ENCODE measurements at regions not wholly inside any gene's neighbourhood (a gene's known extent, or its start where the extent isn't known, plus 50 kb on each side); places are given as distances from the start of the nearest gene placed in this dataset.

DNA sequence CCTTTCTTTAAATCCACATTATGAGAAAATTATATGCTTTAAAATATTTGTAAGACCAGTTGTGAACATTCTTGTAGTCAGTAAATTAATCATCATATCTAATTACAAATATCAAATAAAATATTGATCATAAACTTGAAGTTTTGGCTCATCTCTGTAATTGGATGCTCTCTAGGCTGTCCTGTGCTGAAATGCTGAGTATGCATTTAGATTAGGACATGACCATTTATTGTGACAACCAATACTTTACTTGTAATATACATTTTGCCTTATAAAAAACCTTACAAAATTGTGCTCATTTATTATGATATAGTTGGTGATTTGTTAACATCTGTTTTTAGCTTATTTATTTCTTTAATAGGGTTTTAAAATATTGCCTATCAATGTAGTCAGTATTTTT, 116.1 kb upstream of the DOCK10 start:
- ChIA-PET POLR2A (no interaction called here), CTCF (no interaction called here)
- TF ChIP-seq, protein P1, sequence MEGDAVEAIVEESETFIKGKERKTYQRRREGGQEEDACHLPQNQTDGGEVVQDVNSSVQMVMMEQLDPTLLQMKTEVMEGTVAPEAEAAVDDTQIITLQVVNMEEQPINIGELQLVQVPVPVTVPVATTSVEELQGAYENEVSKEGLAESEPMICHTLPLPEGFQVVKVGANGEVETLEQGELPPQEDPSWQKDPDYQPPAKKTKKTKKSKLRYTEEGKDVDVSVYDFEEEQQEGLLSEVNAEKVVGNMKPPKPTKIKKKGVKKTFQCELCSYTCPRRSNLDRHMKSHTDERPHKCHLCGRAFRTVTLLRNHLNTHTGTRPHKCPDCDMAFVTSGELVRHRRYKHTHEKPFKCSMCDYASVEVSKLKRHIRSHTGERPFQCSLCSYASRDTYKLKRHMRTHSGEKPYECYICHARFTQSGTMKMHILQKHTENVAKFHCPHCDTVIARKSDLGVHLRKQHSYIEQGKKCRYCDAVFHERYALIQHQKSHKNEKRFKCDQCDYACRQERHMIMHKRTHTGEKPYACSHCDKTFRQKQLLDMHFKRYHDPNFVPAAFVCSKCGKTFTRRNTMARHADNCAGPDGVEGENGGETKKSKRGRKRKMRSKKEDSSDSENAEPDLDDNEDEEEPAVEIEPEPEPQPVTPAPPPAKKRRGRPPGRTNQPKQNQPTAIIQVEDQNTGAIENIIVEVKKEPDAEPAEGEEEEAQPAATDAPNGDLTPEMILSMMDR (IDR thresholded peaks at IDR 0.05; ENCODE audit: insufficient read depth, low read depth, low read length) = no peak

DNA sequence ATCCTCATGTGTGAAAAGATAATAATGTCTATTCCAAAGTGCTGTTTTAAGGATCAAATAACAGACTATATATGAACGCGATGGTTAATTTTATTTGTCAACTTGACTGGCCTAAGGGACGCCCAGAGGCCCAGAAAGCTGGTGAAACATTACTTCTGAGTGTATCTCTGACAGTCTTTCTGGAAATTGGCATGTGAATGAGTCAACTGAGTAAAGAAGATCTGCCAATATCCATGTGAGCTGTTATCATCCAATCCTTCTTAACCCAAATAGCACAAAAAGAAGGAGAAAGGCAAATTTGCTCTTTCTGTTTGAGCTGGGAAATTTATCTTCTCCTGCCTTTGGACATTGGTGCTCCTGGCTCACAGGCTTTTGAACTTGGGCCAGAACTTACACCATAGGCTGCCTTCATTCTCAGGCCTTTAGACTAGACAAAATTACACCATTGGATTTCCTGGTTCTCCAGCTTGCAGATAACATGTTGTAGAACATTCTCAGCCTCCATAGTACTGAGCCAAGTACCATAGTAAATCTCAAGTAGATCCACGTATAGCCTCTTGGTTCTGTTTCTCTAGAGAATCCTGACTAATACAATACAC, 114.7 kb upstream of the DOCK10 start:
- ChIA-PET POLR2A (no interaction called here), CTCF (interaction anchor here (1.0 kb wide), 1 partner anchor 9 kb away, joined by 3 read pairs; no protein-coding TSS in a partner anchor)
- DNase-seq (ENCODE audit: low read depth) = no peak
- H3K4me3 ChIP-seq (ENCODE audit: low read depth, low read length) = no peak overlapping the region
- TF ChIP-seq, protein P1 (IDR thresholded peaks at IDR 0.05; ENCODE audit: insufficient read depth, low read depth, low read length) = no peak
- H3K27me3 ChIP-seq (ENCODE audit: control insufficient read depth, insufficient read depth, low read length) = no peaks in the 10 kb centered on the region
- no peaks in the 10 kb centered on the region for H3K36me3 ChIP-seq (ENCODE audit: control insufficient read depth, insufficient read depth, low read length)

More for the DNA sequence above, 116.1 kb upstream of the DOCK10 start:
- no peaks in the 10 kb centered on the region for H3K27me3 ChIP-seq (ENCODE audit: control insufficient read depth, insufficient read depth, low read length)
- H3K36me3 ChIP-seq (ENCODE audit: control insufficient read depth, insufficient read depth, low read length) = no peaks in the 10 kb centered on the region
- DNase-seq (ENCODE audit: low read depth) = no peak
- no peak overlapping the region for H3K4me3 ChIP-seq (ENCODE audit: low read depth, low read length)

DNA sequence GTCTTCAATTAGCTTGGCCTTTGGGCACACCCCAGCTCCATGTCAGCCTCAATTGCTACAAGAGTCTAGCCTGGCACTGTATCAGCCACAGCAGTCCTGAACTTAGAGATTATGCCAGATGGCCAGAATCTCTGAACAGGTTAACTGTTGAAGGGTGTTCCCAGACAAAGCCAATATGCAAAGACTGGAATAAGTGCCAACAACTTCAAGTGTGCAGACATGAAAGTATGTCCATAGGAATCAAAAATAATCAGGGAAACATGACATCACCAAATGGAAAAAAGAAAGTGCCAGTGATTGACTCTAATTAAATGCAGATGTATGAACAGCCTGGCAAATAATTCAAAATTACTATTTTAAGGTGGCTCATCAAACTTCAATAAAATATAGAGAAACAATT, 98.5 kb upstream of the DOCK10 start:
- CTCF ChIA-PET = no interaction called here
- Histone ChIP-seq H3K4me3 (ENCODE audit: low read depth, low read length) (no peak overlapping the region), H3K27me3 (ENCODE audit: control insufficient read depth, insufficient read depth, low read length) (no peaks in the 10 kb centered on the region), H3K36me3 (ENCODE audit: control insufficient read depth, insufficient read depth, low read length) (no peaks in the 10 kb centered on the region)
- no peak for DNase-seq (ENCODE audit: low read depth)
- TF ChIP-seq, protein P1 (IDR thresholded peaks at IDR 0.05; ENCODE audit: insufficient read depth, low read depth, low read length) = no peak
- POLR2A ChIA-PET = no interaction called here

DNA sequence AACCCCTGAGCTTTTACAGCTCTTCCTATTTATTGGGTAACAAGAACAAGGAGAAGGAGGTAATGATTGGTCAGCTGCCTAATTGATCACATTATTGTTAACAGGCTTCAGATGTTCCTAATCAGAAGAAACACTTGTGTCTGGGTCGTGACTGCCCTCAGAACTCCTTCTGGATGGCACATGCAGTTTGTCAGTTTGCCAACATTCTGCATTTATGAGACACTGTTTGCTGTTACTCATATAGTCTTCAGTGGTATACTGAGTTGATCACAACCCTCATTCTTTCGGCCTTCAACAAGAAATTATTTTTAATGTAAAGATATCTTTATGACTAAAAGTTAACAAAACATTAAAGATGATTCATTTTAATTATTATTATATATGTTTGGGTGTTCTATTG, 95.7 kb upstream of the DOCK10 start:
- CTCF ChIA-PET = no interaction called here
- POLR2A ChIA-PET = no interaction called here

DNA sequence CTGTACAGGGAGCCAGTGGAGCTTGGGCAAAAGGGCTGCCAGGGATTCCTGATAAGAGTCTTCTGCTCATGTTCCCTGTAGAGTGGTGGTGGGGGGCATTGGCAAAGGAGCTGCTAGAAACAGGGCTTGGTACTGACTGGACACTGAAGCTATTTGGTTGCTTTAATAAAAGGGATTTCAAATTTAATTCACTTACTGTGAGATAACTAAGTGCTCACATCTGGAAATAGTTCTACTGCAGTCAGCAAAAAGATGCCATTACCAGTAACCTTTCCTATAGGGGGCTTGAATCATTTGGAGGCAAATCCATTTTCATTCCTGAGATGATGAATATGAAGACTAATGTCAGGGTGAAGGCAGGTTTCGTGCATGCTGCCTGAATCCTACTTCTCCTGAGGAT, 94.3 kb upstream of the DOCK10 start:
- H3K27me3 ChIP-seq (ENCODE audit: control insufficient read depth, insufficient read depth, low read length) = no peaks in the 10 kb centered on the region
- no peak for DNase-seq (ENCODE audit: low read depth)
- CTCF ChIA-PET = no interaction called here

More for the DNA sequence above, 95.7 kb upstream of the DOCK10 start:
- no peak for DNase-seq (ENCODE audit: low read depth)
- Histone ChIP-seq H3K27me3 (ENCODE audit: control insufficient read depth, insufficient read depth, low read length) (no peaks in the 10 kb centered on the region), H3K4me3 (ENCODE audit: low read depth, low read length) (no peak overlapping the region), H3K36me3 (ENCODE audit: control insufficient read depth, insufficient read depth, low read length) (no peaks in the 10 kb centered on the region)
- TF ChIP-seq, protein P1 (IDR thresholded peaks at IDR 0.05; ENCODE audit: insufficient read depth, low read depth, low read length) = no peak

More for the DNA sequence above, 94.3 kb upstream of the DOCK10 start:
- TF ChIP-seq, protein P1 (IDR thresholded peaks at IDR 0.05; ENCODE audit: insufficient read depth, low read depth, low read length) = no peak
- H3K4me3 ChIP-seq (ENCODE audit: low read depth, low read length) = no peak overlapping the region
- POLR2A ChIA-PET = no interaction called here
- H3K36me3 ChIP-seq (ENCODE audit: control insufficient read depth, insufficient read depth, low read length) = no peaks in the 10 kb centered on the region
